GM12878 (cell line): ENCODE measurements at regions not wholly inside any gene's neighbourhood (a gene's known extent, or its start where the extent isn't known, plus 50 kb on each side); places are given as distances from the start of the nearest gene placed in this dataset.

Experiments used
- ATAC-seq: fragments of 200-7000 bp; cut with Tn5 transposase; 3 replicates; pipeline ENCODE4 v1.9.1; 2020; ENCODE audit warnings: mild to moderate bottlenecking, moderate library complexity
- BruUV-seq: library from RNA; stranded (reverse); fragments of 400-500 nt; replicated peaks from 2 replicates; lab custom pipeline; 2021; lab: Mats Ljungman, UMichigan
- CTCF ChIA-PET: fragments of 300-600 bp; sonication (Branson Sonifier 250); formaldehyde crosslinking; extraction: SDS; loops from one replicate; lab custom pipeline; 2021; ENCODE audit warnings: inconsistent platforms; lab: Yijun Ruan, JAX
- POLR2A ChIA-PET: fragments of 350-600 bp; formaldehyde crosslinking; extraction: SDS; loops from one replicate; lab custom pipeline; 2021; ENCODE audit warnings: inconsistent platforms; lab: Charles Lee
- RAD21 ChIA-PET: fragments of 300-600 bp; sonication (Branson Sonifier 250); formaldehyde crosslinking; loops from one replicate; lab custom pipeline; 2023; ENCODE audit warnings: antibody characterized with exemption; ENCODE audit not compliant: unreplicated experiment; lab: Charles Lee
- SMC1A ChIA-PET: fragments of 300-600 bp; sonication (Branson Sonifier 250); formaldehyde crosslinking; loops from one replicate; lab custom pipeline; 2023; ENCODE audit not compliant: unreplicated experiment, uncharacterized antibody; lab: Charles Lee
- DNase-seq: peaks from one replicate; pipeline ENCODE4 v3.0.0-alpha.2; 2011; ENCODE audit warnings: low read depth, low spot score
- FAIRE-seq: peaks from 3 replicates; lab custom pipeline; 2011; peaks lifted over from hg19 to GRCh38; lab: Jason Lieb, UNC
- H2AFZ ChIP-seq: 2 replicates; pipeline ENCODE4 v1.6.0; 2011; ENCODE audit warnings: low read depth, low read length, control low read depth; ENCODE audit not compliant: control insufficient read depth
- H3K27ac ChIP-seq: 2 replicates; pipeline ENCODE4 v1.5.1; 2011; ENCODE audit warnings: control low read depth; ENCODE audit not compliant: control insufficient read depth, insufficient read depth
- H3K27me3 ChIP-seq, 2 experiments: replicated peaks in 1 of 2; 2 replicates each; pipeline versions ENCODE4 v1.6.0 to v1.6.1; 2011; ENCODE audit warnings: low read length in 1 of 2; ENCODE audit not compliant: control insufficient read depth in 2 of 2, insufficient read depth in 2 of 2
- H3K36me3 ChIP-seq, 2 experiments: 2 replicates each; pipeline ENCODE4 v1.5.1; 2011; ENCODE audit warnings: low read length in 1 of 2; ENCODE audit not compliant: control insufficient read depth in 2 of 2, insufficient read depth in 2 of 2
- H3K4me1 ChIP-seq: 2 replicates; pipeline ENCODE4 v1.6.1; 2011; ENCODE audit warnings: mild to moderate bottlenecking, low read length, moderate library complexity, mixed read lengths; ENCODE audit not compliant: control insufficient read depth, insufficient read depth
- H3K4me2 ChIP-seq: 2 replicates; pipeline ENCODE4 v1.6.0; 2011; ENCODE audit warnings: control low read depth; ENCODE audit not compliant: control insufficient read depth, insufficient read depth
- H3K4me3 ChIP-seq: fragments of 200-600 bp; sonication (generic); 2 replicates; pipeline ENCODE4 v1.5.1; 2016
- H3K79me2 ChIP-seq: 2 replicates; pipeline ENCODE4 v1.6.0; 2011; ENCODE audit warnings: low read length; ENCODE audit not compliant: control insufficient read depth, insufficient read depth
- H3K9ac ChIP-seq: 2 replicates; pipeline ENCODE4 v1.8.0; 2011; ENCODE audit warnings: low read length, control low read depth, mixed read lengths; ENCODE audit not compliant: control insufficient read depth, insufficient read depth
- H3K9me3 ChIP-seq: replicated peaks from 3 replicates; pipeline ENCODE4 v1.5.1; 2011; ENCODE audit warnings: mild to moderate bottlenecking, low read length; ENCODE audit not compliant: control insufficient read depth, insufficient read depth
- H4K20me1 ChIP-seq: 2 replicates; pipeline ENCODE4 v1.6.0; 2011; ENCODE audit not compliant: control insufficient read depth, insufficient read depth
- MYB ChIP-seq: fragments of 150-350 bp; IDR thresholded peaks from 2 replicates; pipeline ENCODE4 v1.6.1; 2014; ENCODE audit warnings: mild to moderate bottlenecking, low read depth, low read length, borderline replicate concordance
- NFXL1 ChIP-seq: fragments of 450-650 bp; IDR thresholded peaks from 2 replicates; pipeline ENCODE4 v1.6.1; 2017; ENCODE audit warnings: antibody characterized with exemption, mild to moderate bottlenecking, borderline replicate concordance
- PAX5 ChIP-seq: IDR thresholded peaks from 2 replicates; pipeline ENCODE4 v1.6.1; 2011; ENCODE audit warnings: low read depth, low read length, borderline replicate concordance
- POU2F2 ChIP-seq: IDR thresholded peaks from 3 replicates; pipeline ENCODE4 v1.6.1; 2011; ENCODE audit warnings: low read depth, mild to moderate bottlenecking, low read length, borderline replicate concordance
- RB1 ChIP-seq: fragments of 450-650 bp; formaldehyde crosslinking; IDR thresholded peaks from 2 replicates; pipeline ENCODE4 v1.6.1; 2017; ENCODE audit warnings: mild to moderate bottlenecking, borderline replicate concordance
- RBBP5 ChIP-seq: fragments of 200-600 bp; sonication (generic); conservative IDR thresholded peaks from 2 replicates; pipeline ENCODE4 v1.6.1; 2016
- SREBF1 ChIP-seq: IDR thresholded peaks from 2 replicates; pipeline ENCODE4 v1.6.1; 2012; ENCODE audit warnings: mild to moderate bottlenecking, low read length
- ZSCAN29 ChIP-seq: fragments of 450-650 bp; IDR thresholded peaks from 2 replicates; pipeline ENCODE4 v1.6.1; 2017; ENCODE audit warnings: mild to moderate bottlenecking, moderate library complexity
- WGBS: methylation state at CpG from one replicate; pipeline ENCODE4 v1.1.6; 2016; ENCODE audit warnings: low lambda C conversion rate; ENCODE audit not compliant: insufficient replicate concordance, insufficient coverage; ENCODE audit errors: missing lambda C conversion rate; 5-methylcytosine and 5-hydroxymethylcytosine counted together
- in situ Hi-C: fragments of 300-500 bp; cut with MboI; formaldehyde crosslinking; loops from 9 replicates; pipeline ENCODE4 v1.14.3; 2018; ENCODE audit warnings: mixed read lengths
- intact Hi-C: fragments of 100-400 bp; cut with micrococcal nuclease; formaldehyde crosslinking; loops from one replicate; pipeline ENCODE4 v1.14.2; 2022; ENCODE audit not compliant: unreplicated experiment
- TF ChIP-seq, protein P1 (sequence below): fragments of 450-650 bp; conservative IDR thresholded peaks from 2 replicates; pipeline ENCODE4 v1.6.1; 2017; ENCODE audit warnings: mild to moderate bottlenecking, moderate library complexity
- TF ChIP-seq, protein P2 (sequence below): IDR thresholded peaks from 2 replicates; pipeline ENCODE4 v1.6.1; 2011; ENCODE audit warnings: borderline replicate concordance, low read depth, mild to moderate bottlenecking, moderate library complexity, mixed read lengths, low read length; ENCODE audit not compliant: insufficient read depth; ENCODE audit errors: extremely low read length
- TF ChIP-seq, protein P3 (sequence below): fragments of 450-650 bp; IDR thresholded peaks from 2 replicates; pipeline ENCODE4 v1.6.1; 2016; ENCODE audit warnings: mild to moderate bottlenecking
- TF ChIP-seq, protein P4 (sequence below): IDR thresholded peaks from 2 replicates; pipeline ENCODE4 v1.6.1; 2012; ENCODE audit warnings: improper control_type of control experiment, low read depth, low read length; ENCODE audit not compliant: insufficient replicate concordance
- TF ChIP-seq, protein P5 (sequence below): IDR thresholded peaks from 2 replicates; pipeline ENCODE4 v1.6.1; 2012; ENCODE audit warnings: low read depth, low read length, improper control_type of control experiment

DNA sequence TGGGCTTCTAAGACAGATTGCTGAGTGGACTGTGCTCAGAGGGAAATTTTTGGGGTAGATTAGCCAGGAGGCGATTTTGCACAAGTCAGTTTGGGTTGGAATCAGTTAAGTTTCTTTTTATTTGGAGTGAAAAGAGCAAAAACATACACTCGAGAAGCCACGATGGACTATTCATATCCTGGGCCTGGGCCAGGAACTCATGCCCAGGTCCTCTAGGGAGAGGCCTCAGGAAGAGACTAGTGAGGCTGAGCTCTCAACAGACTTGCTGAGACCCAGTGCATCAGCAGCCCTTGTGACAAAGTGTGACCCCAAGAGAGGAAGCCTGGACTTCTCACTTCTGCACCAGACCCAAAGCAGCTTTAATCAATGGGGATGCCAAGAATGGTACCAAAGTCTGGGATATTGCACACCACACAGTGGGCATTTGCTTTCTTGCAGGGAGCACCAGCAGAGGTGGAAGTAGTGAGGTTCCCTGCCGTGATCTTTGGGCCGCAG is 61.6 kb upstream of the MAFB start:
- CTCF ChIA-PET: interaction anchor here (4.9 kb wide), 1 partner anchor 10 kb away, joined by 23 read pairs; no protein-coding TSS in a partner anchor

More for the DNA sequence above, 61.6 kb upstream of the MAFB start:
- H3K36me3 ChIP-seq: no peaks in the 10 kb centered on the region
- SMC1A ChIA-PET: interaction anchor here (0.6 kb wide), 1 partner anchor 143 kb away, joined by 3 read pairs; no protein-coding TSS in a partner anchor
- no peaks in the 10 kb centered on the region for H3K79me2 ChIP-seq
- FAIRE-seq (no peak), DNase-seq (no peak), ATAC-seq (no peak)
- TF ChIP-seq, protein P1, sequence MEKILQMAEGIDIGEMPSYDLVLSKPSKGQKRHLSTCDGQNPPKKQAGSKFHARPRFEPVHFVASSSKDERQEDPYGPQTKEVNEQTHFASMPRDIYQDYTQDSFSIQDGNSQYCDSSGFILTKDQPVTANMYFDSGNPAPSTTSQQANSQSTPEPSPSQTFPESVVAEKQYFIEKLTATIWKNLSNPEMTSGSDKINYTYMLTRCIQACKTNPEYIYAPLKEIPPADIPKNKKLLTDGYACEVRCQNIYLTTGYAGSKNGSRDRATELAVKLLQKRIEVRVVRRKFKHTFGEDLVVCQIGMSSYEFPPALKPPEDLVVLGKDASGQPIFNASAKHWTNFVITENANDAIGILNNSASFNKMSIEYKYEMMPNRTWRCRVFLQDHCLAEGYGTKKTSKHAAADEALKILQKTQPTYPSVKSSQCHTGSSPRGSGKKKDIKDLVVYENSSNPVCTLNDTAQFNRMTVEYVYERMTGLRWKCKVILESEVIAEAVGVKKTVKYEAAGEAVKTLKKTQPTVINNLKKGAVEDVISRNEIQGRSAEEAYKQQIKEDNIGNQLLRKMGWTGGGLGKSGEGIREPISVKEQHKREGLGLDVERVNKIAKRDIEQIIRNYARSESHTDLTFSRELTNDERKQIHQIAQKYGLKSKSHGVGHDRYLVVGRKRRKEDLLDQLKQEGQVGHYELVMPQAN: no peak
- TF ChIP-seq RB1 (no peak), NFXL1 (no peak), RBBP5 (no peak), PAX5 (no peak), MYB (no peak), SREBF1 (no peak), ZSCAN29 (no peak), POU2F2 (no peak)
- TF ChIP-seq, protein P2, sequence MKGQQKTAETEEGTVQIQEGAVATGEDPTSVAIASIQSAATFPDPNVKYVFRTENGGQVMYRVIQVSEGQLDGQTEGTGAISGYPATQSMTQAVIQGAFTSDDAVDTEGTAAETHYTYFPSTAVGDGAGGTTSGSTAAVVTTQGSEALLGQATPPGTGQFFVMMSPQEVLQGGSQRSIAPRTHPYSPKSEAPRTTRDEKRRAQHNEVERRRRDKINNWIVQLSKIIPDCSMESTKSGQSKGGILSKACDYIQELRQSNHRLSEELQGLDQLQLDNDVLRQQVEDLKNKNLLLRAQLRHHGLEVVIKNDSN: no peak
- TF ChIP-seq, protein P3, sequence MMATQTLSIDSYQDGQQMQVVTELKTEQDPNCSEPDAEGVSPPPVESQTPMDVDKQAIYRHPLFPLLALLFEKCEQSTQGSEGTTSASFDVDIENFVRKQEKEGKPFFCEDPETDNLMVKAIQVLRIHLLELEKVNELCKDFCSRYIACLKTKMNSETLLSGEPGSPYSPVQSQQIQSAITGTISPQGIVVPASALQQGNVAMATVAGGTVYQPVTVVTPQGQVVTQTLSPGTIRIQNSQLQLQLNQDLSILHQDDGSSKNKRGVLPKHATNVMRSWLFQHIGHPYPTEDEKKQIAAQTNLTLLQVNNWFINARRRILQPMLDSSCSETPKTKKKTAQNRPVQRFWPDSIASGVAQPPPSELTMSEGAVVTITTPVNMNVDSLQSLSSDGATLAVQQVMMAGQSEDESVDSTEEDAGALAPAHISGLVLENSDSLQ: no peak
- TF ChIP-seq, protein P4, sequence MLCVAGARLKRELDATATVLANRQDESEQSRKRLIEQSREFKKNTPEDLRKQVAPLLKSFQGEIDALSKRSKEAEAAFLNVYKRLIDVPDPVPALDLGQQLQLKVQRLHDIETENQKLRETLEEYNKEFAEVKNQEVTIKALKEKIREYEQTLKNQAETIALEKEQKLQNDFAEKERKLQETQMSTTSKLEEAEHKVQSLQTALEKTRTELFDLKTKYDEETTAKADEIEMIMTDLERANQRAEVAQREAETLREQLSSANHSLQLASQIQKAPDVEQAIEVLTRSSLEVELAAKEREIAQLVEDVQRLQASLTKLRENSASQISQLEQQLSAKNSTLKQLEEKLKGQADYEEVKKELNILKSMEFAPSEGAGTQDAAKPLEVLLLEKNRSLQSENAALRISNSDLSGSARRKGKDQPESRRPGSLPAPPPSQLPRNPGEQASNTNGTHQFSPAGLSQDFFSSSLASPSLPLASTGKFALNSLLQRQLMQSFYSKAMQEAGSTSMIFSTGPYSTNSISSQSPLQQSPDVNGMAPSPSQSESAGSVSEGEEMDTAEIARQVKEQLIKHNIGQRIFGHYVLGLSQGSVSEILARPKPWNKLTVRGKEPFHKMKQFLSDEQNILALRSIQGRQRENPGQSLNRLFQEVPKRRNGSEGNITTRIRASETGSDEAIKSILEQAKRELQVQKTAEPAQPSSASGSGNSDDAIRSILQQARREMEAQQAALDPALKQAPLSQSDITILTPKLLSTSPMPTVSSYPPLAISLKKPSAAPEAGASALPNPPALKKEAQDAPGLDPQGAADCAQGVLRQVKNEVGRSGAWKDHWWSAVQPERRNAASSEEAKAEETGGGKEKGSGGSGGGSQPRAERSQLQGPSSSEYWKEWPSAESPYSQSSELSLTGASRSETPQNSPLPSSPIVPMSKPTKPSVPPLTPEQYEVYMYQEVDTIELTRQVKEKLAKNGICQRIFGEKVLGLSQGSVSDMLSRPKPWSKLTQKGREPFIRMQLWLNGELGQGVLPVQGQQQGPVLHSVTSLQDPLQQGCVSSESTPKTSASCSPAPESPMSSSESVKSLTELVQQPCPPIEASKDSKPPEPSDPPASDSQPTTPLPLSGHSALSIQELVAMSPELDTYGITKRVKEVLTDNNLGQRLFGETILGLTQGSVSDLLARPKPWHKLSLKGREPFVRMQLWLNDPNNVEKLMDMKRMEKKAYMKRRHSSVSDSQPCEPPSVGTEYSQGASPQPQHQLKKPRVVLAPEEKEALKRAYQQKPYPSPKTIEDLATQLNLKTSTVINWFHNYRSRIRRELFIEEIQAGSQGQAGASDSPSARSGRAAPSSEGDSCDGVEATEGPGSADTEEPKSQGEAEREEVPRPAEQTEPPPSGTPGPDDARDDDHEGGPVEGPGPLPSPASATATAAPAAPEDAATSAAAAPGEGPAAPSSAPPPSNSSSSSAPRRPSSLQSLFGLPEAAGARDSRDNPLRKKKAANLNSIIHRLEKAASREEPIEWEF: no peak
- TF ChIP-seq, protein P5, sequence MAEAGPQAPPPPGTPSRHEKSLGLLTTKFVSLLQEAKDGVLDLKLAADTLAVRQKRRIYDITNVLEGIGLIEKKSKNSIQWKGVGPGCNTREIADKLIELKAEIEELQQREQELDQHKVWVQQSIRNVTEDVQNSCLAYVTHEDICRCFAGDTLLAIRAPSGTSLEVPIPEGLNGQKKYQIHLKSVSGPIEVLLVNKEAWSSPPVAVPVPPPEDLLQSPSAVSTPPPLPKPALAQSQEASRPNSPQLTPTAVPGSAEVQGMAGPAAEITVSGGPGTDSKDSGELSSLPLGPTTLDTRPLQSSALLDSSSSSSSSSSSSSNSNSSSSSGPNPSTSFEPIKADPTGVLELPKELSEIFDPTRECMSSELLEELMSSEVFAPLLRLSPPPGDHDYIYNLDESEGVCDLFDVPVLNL: no peak
- no peak overlapping the region for H3K4me2 ChIP-seq
- 11% methylated on average over 5 of the region's 5 CpGs for WGBS
- POLR2A ChIA-PET: no interaction called here
- H3K27me3 ChIP-seq: 0 out of 4 replicates have a peak, but pooled peaks cover 0 to 1% of the 10 kb centered on the region in 2 experiments
- no peak overlapping the region for H3K27ac ChIP-seq
- H3K4me3 ChIP-seq: no peak overlapping the region
- H4K20me1 ChIP-seq: no peaks in the 10 kb centered on the region
- RAD21 ChIA-PET: no interaction called here
- no peaks in the 10 kb centered on the region for H3K4me1 ChIP-seq
- H2AFZ ChIP-seq: no peak overlapping the region
- no TSS peak for BruUV-seq
- no peak overlapping the region for H3K9ac ChIP-seq
- H3K9me3 ChIP-seq: no peaks in the 10 kb centered on the region
- intact Hi-C loops (no loop called here), in situ Hi-C loops (no loop called here)
